ENCODE measurements at regions not wholly inside any gene's neighbourhood (a gene's known extent, or its start where the extent isn't known, plus 50 kb on each side); places are given as distances from the start of the nearest gene placed in this dataset.
"Not testable (repeated sequence)": the region's sequence is repeated elsewhere in the genome, so short reads cannot be mapped to it uniquely, and the experiment has no call there.

- no peaks in the 10 kb centered on the region for H3K4me1 ChIP-seq (ENCODE audit: control insufficient read depth, insufficient read depth, low read length)
- H3K27me3 ChIP-seq (ENCODE audit: control insufficient read depth, insufficient read depth, low read length, poor library complexity, severe bottlenecking): no peaks in the 10 kb centered on the region
- Mint-ChIP-seq H3K4me3 (no peak overlapping the region), H3K27me3 (ENCODE audit: insufficient read depth) (no peaks in the 10 kb centered on the region), H3K4me1 (peaks cover 5% of the 10 kb centered on the region), H3K36me3 (ENCODE audit: low read depth) (no peaks in the 10 kb centered on the region), H3K9me3 (peaks cover 1% of the 10 kb centered on the region), H3K27ac (no peak overlapping the region)
- H3K36me3 ChIP-seq (ENCODE audit: control insufficient read depth, insufficient read depth, low read length): no peaks in the 10 kb centered on the region
- 92 to 100% methylated on average over 2 to 4 of the region's 6 CpGs for WGBS, 2 experiments (ENCODE audit: insufficient coverage in 1 of 2, insufficient read length in 1 of 2)
- no peak overlapping the region for H3K27ac ChIP-seq (ENCODE audit: low read depth, low read length)
- no peak overlapping the region for H3K4me3 ChIP-seq (ENCODE audit: low read length)
- DNase-seq: no peak
- TF ChIP-seq CTCF (conservative IDR thresholded peaks at IDR 0.05): no peak
- no peak overlapping the region for H3K9ac ChIP-seq (ENCODE audit: extremely low read depth, low read length, poor library complexity, severe bottlenecking)
- H3K9me3 ChIP-seq (ENCODE audit: control insufficient read depth, low read length): no peaks in the 10 kb centered on the region
Measured at GRCh38 chr3:145457825-145458552, 703.0 kb downstream of the PLOD2 start.

- H3K36me3 Mint-ChIP-seq (ENCODE audit: low read depth); H3K27me3 ChIP-seq (ENCODE audit: control insufficient read depth, insufficient read depth, low read length, poor library complexity, severe bottlenecking); H3K9me3 ChIP-seq (ENCODE audit: control insufficient read depth, low read length); H3K27me3 Mint-ChIP-seq (ENCODE audit: insufficient read depth); H3K9me3 Mint-ChIP-seq; H3K4me1 ChIP-seq (ENCODE audit: control insufficient read depth, insufficient read depth, low read length); H3K27ac Mint-ChIP-seq; H3K36me3 ChIP-seq (ENCODE audit: control insufficient read depth, insufficient read depth, low read length); DNase-seq; H3K4me3 ChIP-seq (ENCODE audit: low read length); H3K27ac ChIP-seq (ENCODE audit: low read depth, low read length); H3K4me1 Mint-ChIP-seq; H3K9ac ChIP-seq (ENCODE audit: extremely low read depth, low read length, poor library complexity, severe bottlenecking); H3K4me3 Mint-ChIP-seq: not testable (repeated sequence)
- no CpG with 5 or more reads among the region's 1 CpG for WGBS, 2 experiments (ENCODE audit: insufficient coverage in 1 of 2, insufficient read length in 1 of 2)
Measured at GRCh38 chr3:145459681-145460080, 701.3 kb downstream of the PLOD2 start.

- peaks cover 17% of the 10 kb centered on the region for H3K9me3 Mint-ChIP-seq
- H3K4me1 Mint-ChIP-seq: no peaks in the 10 kb centered on the region
- H3K27ac Mint-ChIP-seq: no peak overlapping the region
- Histone ChIP-seq H3K4me1 (ENCODE audit: control insufficient read depth, insufficient read depth, low read length) (no peaks in the 10 kb centered on the region), H3K36me3 (ENCODE audit: control insufficient read depth, insufficient read depth, low read length) (no peaks in the 10 kb centered on the region), H3K9ac (ENCODE audit: extremely low read depth, low read length, poor library complexity, severe bottlenecking) (no peak overlapping the region), H3K9me3 (ENCODE audit: control insufficient read depth, low read length) (peaks cover 19% of the 10 kb centered on the region), H3K27me3 (ENCODE audit: control insufficient read depth, insufficient read depth, low read length, poor library complexity, severe bottlenecking) (no peaks in the 10 kb centered on the region), H3K27ac (ENCODE audit: low read depth, low read length) (no peak overlapping the region), H3K4me3 (ENCODE audit: low read length) (no peak overlapping the region)
- no peak overlapping the region for H3K4me3 Mint-ChIP-seq
- DNase-seq: no peak
- no peaks in the 10 kb centered on the region for H3K27me3 Mint-ChIP-seq (ENCODE audit: insufficient read depth)
- no peak for TF ChIP-seq CTCF (conservative IDR thresholded peaks at IDR 0.05)
- H3K36me3 Mint-ChIP-seq (ENCODE audit: low read depth): no peaks in the 10 kb centered on the region
- 88 to 100% methylated on average over 2 to 3 of the region's 3 CpGs for WGBS, 2 experiments (ENCODE audit: insufficient coverage in 1 of 2, insufficient read length in 1 of 2)
Measured at GRCh38 chr3:145471976-145472375, 689.0 kb downstream of the PLOD2 start.

- not testable (repeated sequence) for H3K4me3 Mint-ChIP-seq; H3K27ac Mint-ChIP-seq; H3K36me3 ChIP-seq (ENCODE audit: control insufficient read depth, insufficient read depth, low read length); H3K36me3 Mint-ChIP-seq (ENCODE audit: low read depth); H3K4me1 ChIP-seq (ENCODE audit: control insufficient read depth, insufficient read depth, low read length); H3K27me3 Mint-ChIP-seq (ENCODE audit: insufficient read depth); H3K27ac ChIP-seq (ENCODE audit: low read depth, low read length); H3K4me3 ChIP-seq (ENCODE audit: low read length); DNase-seq; H3K9ac ChIP-seq (ENCODE audit: extremely low read depth, low read length, poor library complexity, severe bottlenecking); H3K27me3 ChIP-seq (ENCODE audit: control insufficient read depth, insufficient read depth, low read length, poor library complexity, severe bottlenecking)
- WGBS, 2 experiments (ENCODE audit: insufficient coverage in 1 of 2, insufficient read length in 1 of 2): 98% methylated on average over 11 of the region's 25 CpGs; no CpG with 5 or more reads in 1 of the 2 experiments
- peaks cover 13% of the 10 kb centered on the region for H3K9me3 ChIP-seq (ENCODE audit: control insufficient read depth, low read length)
- Mint-ChIP-seq H3K9me3 (peaks cover 18% of the 10 kb centered on the region), H3K4me1 (peaks cover 14% of the 10 kb centered on the region)
Measured at GRCh38 chr3:145482735-145483134, 678.2 kb downstream of the PLOD2 start.
